ENCODE measurements at regions not wholly inside any gene's neighbourhood (a gene's known extent, or its start where the extent isn't known, plus 50 kb on each side); places are given as distances from the start of the nearest gene placed in this dataset.

GRCh38 chr19:29415507-29415906 lies 110.3 kb upstream of the VSTM2B start:
- TF ChIP-seq, protein P1, sequence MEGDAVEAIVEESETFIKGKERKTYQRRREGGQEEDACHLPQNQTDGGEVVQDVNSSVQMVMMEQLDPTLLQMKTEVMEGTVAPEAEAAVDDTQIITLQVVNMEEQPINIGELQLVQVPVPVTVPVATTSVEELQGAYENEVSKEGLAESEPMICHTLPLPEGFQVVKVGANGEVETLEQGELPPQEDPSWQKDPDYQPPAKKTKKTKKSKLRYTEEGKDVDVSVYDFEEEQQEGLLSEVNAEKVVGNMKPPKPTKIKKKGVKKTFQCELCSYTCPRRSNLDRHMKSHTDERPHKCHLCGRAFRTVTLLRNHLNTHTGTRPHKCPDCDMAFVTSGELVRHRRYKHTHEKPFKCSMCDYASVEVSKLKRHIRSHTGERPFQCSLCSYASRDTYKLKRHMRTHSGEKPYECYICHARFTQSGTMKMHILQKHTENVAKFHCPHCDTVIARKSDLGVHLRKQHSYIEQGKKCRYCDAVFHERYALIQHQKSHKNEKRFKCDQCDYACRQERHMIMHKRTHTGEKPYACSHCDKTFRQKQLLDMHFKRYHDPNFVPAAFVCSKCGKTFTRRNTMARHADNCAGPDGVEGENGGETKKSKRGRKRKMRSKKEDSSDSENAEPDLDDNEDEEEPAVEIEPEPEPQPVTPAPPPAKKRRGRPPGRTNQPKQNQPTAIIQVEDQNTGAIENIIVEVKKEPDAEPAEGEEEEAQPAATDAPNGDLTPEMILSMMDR (IDR thresholded peaks at IDR 0.05 in 4 of 5, conservative IDR thresholded peaks at IDR 0.05 in 1 of 5): no peak
- no peak for TF ChIP-seq POLR2A (IDR thresholded peaks at IDR 0.05)

Data from gastrocnemius medialis (tissue), 4 donors.